NCI-H2107 (cell line): ENCODE measurements at regions not wholly inside any gene's neighbourhood (a gene's known extent, or its start where the extent isn't known, plus 50 kb on each side); places are given as distances from the start of the nearest gene placed in this dataset.
"Not testable (repeated sequence)": the region's sequence is repeated elsewhere in the genome, so short reads cannot be mapped to it uniquely, and the experiment has no call there.

Experiments used
- DNase-seq: peaks from one replicate; lab custom pipeline; 2025; lab: John Stamatoyannopoulos, UW

DNA sequence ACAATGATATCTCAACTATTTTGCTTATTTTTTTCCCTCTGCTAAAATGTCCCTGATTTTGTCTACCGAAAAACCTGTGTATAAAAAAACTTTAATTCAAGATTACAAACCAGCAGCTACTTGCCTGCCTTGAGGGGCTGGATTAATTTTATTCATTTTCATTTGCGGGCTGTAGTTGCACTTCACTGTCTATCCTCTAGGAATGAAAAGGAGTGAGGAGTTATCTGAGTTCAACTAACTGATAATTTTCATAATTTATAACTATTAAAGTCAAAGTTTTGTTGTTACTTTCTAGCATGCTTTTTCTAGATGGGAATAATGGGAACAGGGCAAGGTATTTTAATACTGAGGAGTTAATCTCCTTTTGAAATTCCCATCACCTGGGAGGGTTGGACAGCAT lies 50.3 kb upstream of the AGTPBP1 start:
- DNase-seq: not testable (repeated sequence)

DNA sequence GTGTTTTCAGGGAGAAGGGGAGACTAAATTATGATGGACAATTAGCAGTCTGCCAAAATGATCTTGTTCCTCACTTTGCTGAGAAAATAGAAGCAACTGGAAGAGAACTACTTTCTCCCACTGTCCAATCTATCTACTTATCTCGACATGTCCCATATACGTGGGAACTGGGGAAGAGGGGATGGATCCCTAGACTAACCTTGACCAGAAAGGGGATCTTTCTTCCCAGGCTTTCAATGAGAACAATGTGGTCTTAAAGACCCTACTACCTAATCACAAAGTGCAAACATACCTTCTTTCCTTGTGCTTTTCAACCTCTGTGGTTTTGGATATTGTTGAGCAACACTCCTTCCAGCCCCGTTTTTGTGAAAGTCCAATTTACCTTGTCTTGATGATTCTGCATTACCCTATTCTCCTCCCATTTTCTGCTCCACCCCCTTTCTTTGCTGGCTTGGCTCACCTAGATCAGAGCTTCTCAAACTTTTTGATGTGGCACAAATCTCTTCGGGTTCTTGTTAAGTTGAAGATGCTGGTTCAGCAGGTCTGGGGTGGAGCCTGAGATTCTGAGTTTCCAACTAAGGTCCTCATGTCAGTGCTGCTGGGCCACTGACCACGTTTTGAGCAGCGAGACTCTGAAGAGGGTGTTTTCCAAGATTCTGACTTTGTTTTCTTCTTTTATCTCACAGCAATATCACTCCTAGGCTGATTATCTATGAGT lies 61.4 kb upstream of the AGTPBP1 start:
- not testable (repeated sequence) for DNase-seq

DNA sequence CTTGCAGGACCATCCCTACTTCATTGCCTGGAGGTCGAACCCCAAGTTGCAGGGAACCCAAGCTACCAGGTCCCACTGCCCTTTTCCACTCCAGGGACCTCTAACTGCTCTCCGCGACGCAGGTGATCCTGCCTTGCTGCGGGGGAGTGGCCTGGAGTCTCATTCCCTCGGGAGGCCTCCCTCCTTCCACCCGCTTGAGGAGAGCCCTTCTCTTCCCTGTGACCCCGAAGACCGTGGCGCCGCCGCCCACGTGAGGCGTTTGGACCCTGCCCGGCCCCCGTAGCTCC lies 63.0 kb upstream of the AGTPBP1 start:
- not testable (repeated sequence) for DNase-seq

DNA sequence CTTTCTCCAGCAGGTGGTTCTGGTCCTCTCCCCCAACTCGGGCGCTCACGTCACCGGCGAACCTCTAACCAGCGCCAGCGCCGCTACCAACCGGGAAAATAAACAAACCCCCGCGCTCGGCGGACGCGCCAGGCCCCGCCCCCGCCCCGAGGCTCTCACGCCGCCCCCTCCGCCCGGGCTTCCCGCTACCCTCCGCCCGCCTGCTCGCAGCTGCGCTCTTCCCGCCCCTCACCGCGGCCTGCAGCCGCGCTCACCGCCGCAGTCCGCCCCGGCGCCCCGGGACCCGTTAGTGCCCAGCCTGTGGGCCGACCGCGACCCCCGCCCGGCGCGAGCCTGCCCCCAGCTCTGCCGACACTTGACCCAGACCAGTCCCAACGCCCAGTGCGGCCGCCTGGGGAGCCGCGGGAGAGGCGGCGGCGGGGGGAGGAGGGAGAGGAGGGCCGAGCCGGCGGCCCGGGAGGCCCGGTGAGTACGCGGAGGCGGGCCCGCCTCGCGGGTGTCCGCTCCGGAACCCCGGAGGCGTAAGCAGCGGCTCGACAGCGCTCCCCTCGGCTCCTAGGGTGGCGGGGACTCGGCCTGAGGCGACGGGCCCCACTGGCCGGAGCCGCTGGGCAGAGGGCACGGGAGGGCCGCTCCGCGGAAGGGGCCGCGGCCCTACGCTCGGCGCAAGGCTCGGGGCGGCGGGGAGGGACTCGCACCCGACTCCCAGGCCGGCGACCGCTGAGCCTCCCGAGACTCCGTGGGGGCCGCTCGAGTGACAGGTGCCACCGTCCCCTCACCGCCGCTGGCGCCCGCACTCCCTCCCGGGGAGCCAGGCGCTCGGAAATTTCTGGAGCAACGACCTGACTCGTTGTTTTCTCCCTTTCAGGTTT lies 63.6 kb upstream of the AGTPBP1 start:
- peak; percentile 43 for DNase-seq

DNA sequence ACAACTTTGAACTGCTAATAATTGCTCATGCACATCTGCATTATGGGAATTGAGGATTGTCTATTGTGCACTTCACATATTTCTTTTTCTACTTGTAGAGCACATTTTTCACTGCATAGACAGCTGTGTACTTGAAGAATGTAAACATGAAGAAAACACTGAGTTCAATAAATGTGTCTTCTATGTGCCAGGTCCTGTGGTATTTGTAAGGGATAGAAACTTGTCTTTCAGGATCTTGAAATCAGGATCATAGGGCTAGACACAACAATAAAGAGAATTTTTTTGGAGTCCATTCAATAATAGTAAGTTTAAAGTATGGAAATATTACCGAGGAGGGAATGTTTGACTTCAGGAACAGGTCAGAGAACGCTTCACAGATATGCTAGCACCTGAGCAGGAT lies 66.6 kb upstream of the AGTPBP1 start:
- DNase-seq: not testable (repeated sequence)

DNA sequence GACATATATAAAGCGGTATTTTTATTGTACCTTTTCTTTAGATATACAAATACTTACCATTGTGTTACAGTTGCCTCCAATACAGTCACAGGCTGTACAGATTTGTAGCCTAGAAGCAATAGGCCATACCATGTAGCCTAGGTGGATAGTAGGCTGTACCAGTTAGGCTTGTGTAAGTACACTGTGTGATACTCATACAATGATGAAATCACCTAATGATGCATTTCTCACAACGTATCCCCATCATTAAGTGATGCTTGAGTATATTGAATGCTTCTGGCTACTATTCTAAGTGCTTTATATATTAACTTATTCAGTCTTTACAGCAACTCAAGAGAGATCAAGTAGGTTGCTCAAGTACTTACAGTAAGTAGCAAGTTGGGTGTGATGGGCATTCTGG lies 71.6 kb upstream of the AGTPBP1 start:
- not testable (repeated sequence) for DNase-seq

DNA sequence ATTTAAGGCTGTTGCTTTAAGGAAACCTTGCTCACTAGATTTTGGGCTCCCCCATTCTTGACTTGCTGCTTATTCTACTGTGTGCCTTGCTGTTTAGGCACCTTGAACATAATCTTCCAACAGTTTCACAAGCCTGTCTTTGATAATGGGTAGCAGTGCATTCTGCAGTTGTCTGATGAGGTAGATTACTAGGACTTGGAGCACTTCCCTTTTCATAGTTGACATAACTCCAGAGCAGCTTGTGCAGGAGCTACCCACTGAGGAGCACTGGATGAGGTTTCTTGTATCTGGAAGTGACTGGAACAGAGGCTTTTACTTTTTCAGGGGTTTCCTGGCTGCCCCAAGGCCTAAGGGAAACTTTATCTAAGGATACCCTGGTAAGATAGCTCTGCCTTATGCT lies 73.0 kb upstream of the AGTPBP1 start:
- DNase-seq: not testable (repeated sequence)

DNA sequence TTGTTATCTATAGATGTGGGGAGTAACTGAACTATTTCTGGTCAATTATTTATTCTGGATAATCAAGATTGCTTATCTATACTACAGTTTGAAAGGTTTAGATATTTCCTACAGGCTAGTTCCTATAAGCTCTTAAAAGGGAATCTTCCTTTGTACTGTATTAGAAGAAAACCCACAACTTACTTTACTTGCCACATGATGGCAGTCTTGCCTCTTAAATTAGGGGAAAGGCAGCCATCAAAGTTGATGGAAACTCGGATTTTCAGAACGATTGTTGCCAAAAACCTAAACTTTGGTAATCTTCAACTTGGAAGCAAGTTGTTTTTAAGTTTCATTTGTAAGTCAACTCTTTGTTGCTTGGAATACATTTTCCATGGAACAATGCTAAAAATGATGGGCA lies 77.2 kb upstream of the AGTPBP1 start:
- not testable (repeated sequence) for DNase-seq

DNA sequence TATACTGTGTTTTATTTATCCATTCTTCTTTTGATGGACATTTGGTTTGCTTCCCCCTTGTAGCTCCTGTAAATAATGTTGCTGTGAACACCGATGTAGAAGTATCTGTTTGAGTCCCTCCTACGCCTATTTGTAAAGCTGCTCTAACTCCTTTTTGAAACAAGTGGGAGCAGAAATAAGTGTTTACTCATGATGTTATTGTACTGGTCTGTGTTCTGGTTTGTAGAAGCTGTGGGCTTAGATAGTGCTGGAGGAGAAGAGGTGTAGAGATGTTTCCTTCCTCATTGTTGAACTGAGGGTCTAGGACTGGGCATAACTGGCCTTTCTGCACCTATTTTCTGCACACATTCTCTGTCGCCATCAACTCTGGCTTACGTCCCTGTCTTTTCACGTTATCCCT lies 78.8 kb upstream of the AGTPBP1 start:
- DNase-seq: not testable (repeated sequence)

DNA sequence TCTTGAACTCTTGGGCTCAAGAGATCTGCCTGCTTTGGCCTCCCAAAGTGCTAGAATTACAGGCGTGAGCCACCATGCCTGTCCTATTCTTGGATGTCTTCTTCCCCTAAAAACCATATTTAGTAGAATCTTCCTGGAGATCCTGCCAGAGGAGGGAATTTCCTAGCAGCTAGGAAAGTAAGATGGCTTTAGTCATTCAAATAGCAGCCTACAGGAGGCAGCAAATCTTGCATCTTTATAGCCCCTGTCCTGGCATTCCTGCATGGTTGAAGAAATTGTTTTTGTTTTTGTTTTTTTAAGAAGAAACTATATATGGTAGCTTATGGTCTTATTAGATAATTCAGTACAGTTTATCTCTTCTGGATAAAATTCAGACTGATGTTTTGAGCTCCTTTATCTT lies 83.2 kb upstream of the AGTPBP1 start:
- not testable (repeated sequence) for DNase-seq

DNA sequence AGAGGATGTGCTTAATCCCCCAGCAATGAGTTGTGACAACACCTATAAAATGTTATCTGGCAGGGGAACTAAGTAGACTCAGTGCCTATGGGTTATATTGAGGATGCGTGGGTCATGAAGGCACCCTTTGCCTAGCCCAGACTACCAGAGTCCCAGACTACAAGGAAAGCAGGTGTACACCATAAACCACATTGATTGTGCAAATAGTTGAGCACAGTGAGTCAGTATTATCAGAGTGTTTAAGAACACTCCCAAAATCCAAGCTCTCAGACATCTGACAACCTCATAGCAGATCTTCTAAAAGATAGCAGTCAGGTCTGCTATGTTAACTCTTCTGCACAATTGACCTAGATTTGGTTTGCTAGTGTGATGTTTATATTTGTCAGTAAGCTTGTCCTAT lies 92.8 kb upstream of the AGTPBP1 start:
- DNase-seq: not testable (repeated sequence)

DNA sequence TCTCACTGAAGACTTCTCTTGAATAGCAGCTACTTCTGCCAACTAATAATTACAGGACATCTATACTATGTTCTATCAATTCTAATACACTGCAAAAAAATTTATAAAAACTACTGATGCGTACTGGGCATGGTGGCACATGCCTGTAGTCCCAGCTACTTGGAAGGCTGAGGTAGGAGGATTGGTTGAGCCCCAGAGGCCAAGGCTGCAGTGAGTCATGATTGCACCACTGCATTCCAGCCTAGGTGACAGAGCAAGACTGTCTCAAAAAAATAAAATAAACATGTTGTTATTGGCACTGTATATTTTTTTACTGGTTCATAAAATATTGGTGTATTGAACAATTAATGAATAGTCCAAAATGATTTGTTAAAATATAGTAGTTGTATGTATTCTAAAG lies 97.0 kb upstream of the NAA35 start:
- not testable (repeated sequence) for DNase-seq

DNA sequence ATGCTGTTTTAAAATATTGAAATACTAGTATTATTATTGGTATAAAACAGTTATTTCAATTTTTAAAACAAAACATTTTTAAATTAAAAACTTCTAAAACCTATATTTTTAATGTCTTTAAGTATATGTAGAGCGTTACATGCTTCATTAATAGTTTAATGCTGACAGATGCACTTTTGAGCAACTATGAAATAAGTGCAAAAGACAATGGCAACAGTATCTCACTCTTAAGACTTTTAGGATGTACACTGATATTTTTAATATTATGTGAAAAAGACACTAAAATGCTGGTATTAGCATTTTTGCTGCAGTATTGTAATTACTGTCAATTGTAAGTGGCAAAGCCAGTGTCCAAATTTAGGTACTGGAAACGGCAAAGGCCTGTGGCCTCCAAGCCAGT lies 93.2 kb upstream of the NAA35 start:
- DNase-seq: not testable (repeated sequence)

DNA sequence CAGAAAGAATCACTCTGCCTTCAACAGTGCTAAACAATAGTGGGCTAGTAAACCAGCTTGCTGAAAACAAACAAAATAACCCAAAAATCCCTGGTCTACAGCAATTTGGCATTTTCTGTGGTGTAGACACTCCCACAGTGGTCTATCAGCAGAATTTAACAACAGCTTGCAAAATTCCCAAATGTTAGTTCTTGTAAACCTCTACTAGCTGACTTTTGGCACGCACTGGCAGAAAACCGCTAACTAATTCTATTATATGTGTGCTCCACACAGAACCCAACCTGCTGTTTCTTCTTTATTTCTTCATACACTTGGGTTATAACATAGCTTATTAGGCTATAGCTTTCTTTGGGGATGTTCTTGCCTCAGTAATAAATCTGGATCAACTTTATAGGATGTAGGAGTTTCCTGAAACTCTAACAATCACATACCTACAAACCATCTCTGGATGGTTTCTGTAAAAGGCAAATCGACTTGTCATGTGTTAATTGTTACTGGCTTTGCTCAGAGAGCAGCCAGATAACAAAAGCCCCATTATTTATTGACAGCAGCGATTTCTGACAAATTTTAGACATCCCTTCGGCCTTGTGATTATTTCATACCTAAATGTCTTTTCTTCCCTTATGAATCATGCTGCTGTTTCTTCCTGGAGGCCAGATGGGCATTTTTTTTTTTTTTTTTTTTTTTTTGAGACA lies 82.7 kb upstream of the NAA35 start:
- no peak for DNase-seq

DNA sequence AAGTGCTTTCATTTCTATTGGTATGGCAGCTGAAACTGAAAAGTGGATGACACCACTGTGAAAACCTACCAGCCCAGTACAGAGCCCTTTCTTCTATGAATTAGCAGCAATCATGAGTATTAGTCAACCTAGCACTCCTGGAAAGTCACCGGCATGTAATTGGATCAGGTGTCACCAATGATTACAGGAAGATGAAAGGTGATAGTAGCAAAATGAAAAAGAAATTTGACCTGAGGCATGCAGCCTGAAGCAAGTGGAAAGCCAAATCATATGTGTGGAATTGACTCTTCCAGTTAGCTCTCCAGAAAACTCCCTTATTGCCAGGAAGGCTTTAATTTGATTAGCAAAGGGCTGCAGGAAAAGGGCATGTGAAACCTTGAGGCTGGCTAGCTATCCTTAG lies 81.2 kb upstream of the NAA35 start:
- DNase-seq: peak; percentile 29

DNA sequence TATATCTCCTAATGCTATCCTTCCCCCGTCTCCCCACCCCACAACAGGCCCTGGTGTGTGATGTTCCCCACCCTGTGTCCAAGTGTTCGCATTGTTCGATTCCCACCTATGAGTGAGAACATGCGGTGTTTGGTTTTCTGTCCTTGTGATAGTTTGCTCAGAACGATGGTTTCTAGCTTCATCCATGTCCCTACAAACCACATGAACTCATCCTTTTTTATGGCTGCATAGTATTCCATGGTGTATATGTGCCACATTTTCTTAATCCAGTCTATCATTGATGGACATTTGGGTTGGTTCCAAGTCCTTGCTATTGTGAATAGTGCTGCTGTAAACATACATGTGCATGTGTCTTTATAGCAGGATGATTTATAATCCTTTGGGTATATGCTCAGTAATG lies 79.1 kb upstream of the NAA35 start:
- DNase-seq: not testable (repeated sequence)

DNA sequence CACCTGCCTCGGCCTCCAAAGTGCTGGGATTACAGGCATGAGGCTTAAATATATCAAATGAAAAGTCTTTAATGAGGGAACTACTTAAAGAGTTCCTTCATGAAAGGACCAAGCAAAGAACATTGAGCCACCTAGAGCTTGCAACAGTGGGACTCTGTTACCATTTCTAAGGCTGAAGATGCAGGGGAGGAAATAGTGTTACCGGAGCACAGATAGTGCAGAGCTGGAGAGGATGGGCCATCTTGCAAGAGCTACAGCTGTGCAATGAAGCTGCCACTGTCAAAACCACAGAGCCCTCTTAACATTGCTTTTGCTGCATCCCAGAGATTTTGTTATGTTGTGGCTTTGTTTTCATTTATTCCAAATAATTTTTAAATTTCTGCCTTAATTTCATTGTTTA lies 77.1 kb upstream of the NAA35 start:
- DNase-seq: no peak

DNA sequence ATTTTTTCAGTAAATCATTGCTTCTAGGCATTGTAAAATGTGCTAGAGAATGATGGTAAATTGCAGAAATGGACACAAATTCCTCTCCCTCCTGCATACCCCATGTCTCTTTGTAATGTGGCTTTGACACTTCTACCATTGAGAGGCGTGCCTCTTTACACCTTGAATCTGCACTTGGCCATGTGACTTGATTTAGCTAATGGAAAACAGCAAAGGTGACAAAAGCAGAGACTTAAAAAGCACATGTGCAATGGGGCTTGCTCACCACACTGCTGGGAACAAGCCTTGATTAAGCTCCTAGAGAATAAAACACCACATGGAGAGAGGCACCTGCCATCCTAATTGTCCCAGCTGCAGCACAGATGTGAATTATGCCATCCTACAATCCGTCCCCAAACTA lies 69.9 kb upstream of the NAA35 start:
- DNase-seq: no peak

DNA sequence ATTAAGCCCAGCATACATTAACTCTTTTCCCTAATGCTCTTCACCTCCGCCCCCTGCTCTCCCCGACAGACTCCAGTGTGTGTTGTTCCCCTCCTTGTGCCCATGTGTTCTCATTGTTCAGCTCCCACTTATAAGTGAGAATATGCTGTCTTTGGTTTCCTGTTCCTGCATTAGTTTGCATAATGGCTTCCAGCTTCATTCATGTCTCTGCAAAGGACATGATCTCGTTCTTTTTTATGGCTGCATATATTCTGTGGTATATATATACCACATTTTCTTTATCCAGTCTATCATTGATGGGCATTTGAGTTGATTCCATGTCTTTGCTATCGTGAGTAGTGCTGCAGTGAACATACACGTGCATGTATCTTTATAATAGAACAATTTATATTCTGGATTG lies 69.3 kb upstream of the NAA35 start:
- DNase-seq: not testable (repeated sequence)

DNA sequence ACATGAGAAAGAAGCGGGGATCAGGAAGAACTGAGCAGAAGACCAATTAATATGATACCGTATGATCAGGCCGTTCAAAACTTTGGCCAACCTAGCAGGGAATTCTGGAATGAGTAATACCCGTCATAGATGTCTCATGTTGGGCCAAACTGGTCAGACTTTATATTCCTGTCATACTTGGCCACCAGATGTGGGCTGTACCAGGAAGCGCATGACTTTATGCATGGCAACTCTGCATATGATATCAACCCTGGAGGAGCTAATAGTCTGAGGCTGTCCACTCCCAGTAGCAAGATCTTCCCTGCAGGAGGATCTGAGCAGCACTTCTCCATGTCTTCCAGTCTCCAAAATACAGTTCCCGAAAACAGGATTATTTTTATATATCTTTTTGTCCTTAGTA lies 68.5 kb upstream of the NAA35 start:
- no peak for DNase-seq

DNA sequence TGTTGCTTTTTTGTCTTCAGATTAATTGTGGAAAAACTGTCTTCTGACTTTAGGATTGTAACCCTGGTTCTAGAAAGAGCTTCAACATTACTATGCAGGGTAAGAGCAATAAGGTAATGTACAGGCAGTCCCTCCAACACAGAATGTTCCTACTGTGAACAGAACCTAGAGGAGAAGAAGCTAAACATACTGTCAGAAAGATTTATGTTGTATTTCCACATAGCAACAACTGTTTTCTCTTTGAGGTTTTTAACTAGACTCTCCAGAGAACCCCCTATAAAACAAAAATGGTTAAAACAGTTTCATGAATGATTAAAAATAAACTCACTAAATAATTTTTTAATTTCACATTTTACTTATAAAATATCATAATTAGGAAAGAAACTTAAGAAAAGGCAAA lies 64.3 kb upstream of the NAA35 start:
- DNase-seq: no peak

DNA sequence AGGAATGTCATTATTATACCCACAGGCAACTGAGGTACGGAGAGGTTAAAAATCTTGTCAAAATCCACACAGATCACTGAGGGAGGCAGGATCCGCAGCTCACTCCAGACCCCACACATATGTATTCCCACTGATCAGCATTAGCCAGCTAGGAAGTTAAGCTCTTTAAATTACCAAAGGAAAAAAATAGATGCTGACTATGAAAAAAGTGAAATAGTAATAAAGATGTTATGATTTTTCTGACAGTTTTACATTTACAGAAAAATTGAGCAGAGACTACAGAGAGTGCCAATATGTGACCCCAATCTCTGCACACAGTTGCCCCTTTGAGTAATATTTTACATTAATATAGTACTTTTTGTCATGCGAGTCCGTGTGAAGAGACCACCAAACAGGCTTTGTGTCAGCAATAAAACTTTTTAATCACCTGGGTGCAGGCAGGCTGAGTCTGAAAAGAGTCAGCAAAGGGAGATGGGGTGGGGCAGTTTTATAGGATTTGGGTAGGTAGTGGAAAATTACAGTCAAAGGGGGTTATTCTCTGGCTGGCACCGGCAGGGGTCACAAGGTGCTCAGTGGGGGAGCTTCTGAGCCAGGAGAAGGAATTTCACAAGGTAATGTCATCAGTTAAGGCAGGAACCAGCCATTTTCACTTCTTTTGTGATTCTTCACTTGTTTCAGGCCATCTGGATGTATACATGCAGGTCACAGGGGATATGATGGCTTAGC lies 61.9 kb upstream of the NAA35 start:
- DNase-seq: not testable (repeated sequence)
